ENCODE measurements at regions not wholly inside any gene's neighbourhood (a gene's known extent, or its start where the extent isn't known, plus 50 kb on each side); places are given as distances from the start of the nearest gene placed in this dataset.
A peak's percentile ranks its signal among the peaks of the same experiment; 100 is the strongest.

- FAIRE-seq: no peak
- peak; percentile 22 for DNase-seq (ENCODE audit: low read depth)
- Histone ChIP-seq H3K27me3 (ENCODE audit: control insufficient read depth, insufficient read depth, low read length) (no peaks in the 10 kb centered on the region), H3K4me3 (ENCODE audit: low read depth, low read length) (no peak overlapping the region), H3K36me3 (ENCODE audit: control insufficient read depth, insufficient read depth, low read length) (no peaks in the 10 kb centered on the region)
- no peak for TF ChIP-seq CTCF (IDR thresholded peaks at IDR 0.05; ENCODE audit: insufficient read depth, low read length, severe bottlenecking)
Observed at GRCh38 chr3:193929921-193930646, 205.9 kb upstream of the HES1 start.

GRCh38 chr3:193932136-193932535, 203.8 kb upstream of the HES1 start:
- TF ChIP-seq CTCF (IDR thresholded peaks at IDR 0.05; ENCODE audit: insufficient read depth, low read length, severe bottlenecking): no peak
- DNase-seq (ENCODE audit: low read depth) (no peak), FAIRE-seq (peak; percentile 52)
- no peaks in the 10 kb centered on the region for H3K27me3 ChIP-seq (ENCODE audit: control insufficient read depth, insufficient read depth, low read length)
- H3K36me3 ChIP-seq (ENCODE audit: control insufficient read depth, insufficient read depth, low read length): no peaks in the 10 kb centered on the region
- no peak overlapping the region for H3K4me3 ChIP-seq (ENCODE audit: low read depth, low read length)

- Histone ChIP-seq H3K4me3 (ENCODE audit: low read depth, low read length) (no peak overlapping the region), H3K36me3 (ENCODE audit: control insufficient read depth, insufficient read depth, low read length) (no peaks in the 10 kb centered on the region), H3K27me3 (ENCODE audit: control insufficient read depth, insufficient read depth, low read length) (no peaks in the 10 kb centered on the region)
- no peak for TF ChIP-seq CTCF (IDR thresholded peaks at IDR 0.05; ENCODE audit: insufficient read depth, low read length, severe bottlenecking)
- DNase-seq (ENCODE audit: low read depth) (no peak), FAIRE-seq (no peak)
Observed at GRCh38 chr3:193932576-193932975, 203.4 kb upstream of the HES1 start.

GRCh38 chr3:193933451-193933850, 202.5 kb upstream of the HES1 start:
- TF ChIP-seq CTCF (IDR thresholded peaks at IDR 0.05; ENCODE audit: insufficient read depth, low read length, severe bottlenecking): no peak
- no peak for FAIRE-seq

GRCh38 chr3:193935916-193936315, 200.0 kb upstream of the HES1 start:
- DNase-seq (ENCODE audit: low read depth): no peak
- H3K36me3 ChIP-seq (ENCODE audit: control insufficient read depth, insufficient read depth, low read length): no peaks in the 10 kb centered on the region
- TF ChIP-seq CTCF (IDR thresholded peaks at IDR 0.05; ENCODE audit: insufficient read depth, low read length, severe bottlenecking): no peak
- no peaks in the 10 kb centered on the region for H3K27me3 ChIP-seq (ENCODE audit: control insufficient read depth, insufficient read depth, low read length)
- no peak for FAIRE-seq
- no peak overlapping the region for H3K4me3 ChIP-seq (ENCODE audit: low read depth, low read length)

More at GRCh38 chr3:193933451-193933850, 202.5 kb upstream of the HES1 start:
- H3K4me3 ChIP-seq (ENCODE audit: low read depth, low read length): no peak overlapping the region
- no peaks in the 10 kb centered on the region for H3K36me3 ChIP-seq (ENCODE audit: control insufficient read depth, insufficient read depth, low read length)
- DNase-seq (ENCODE audit: low read depth): no peak
- no peaks in the 10 kb centered on the region for H3K27me3 ChIP-seq (ENCODE audit: control insufficient read depth, insufficient read depth, low read length)

GRCh38 chr3:193938613-193939012, 197.3 kb upstream of the HES1 start:
- no peak for FAIRE-seq
- no peaks in the 10 kb centered on the region for H3K36me3 ChIP-seq (ENCODE audit: control insufficient read depth, insufficient read depth, low read length)
- no peak for DNase-seq (ENCODE audit: low read depth)
- TF ChIP-seq CTCF (IDR thresholded peaks at IDR 0.05; ENCODE audit: insufficient read depth, low read length, severe bottlenecking): no peak
- no peaks in the 10 kb centered on the region for H3K27me3 ChIP-seq (ENCODE audit: control insufficient read depth, insufficient read depth, low read length)
- H3K4me3 ChIP-seq (ENCODE audit: low read depth, low read length): no peak overlapping the region

All from bronchial epithelial cell (primary cell).